ENCODE measurements at regions not wholly inside any gene's neighbourhood (a gene's known extent, or its start where the extent isn't known, plus 50 kb on each side); places are given as distances from the start of the nearest gene placed in this dataset.

GRCh38 chr11:92111287-92111686 lies 113.3 kb upstream of the FAT3 start:
- TF ChIP-seq CTCF (IDR thresholded peaks at IDR 0.05; ENCODE audit: low read depth, low read length, poor library complexity, severe bottlenecking) (no peak), EZH2phosphoT487 (IDR thresholded peaks at IDR 0.05; ENCODE audit: borderline replicate concordance, low read length) (no peak)

Measured in DOHH2 (cell line).